A549 (cell line): ENCODE measurements at regions not wholly inside any gene's neighbourhood (a gene's known extent, or its start where the extent isn't known, plus 50 kb on each side); places are given as distances from the start of the nearest gene placed in this dataset.

ENCODE experiments used
- HOXA7 ChIP-seq: fragments of 250-450 bp; sonication (Bioruptor Pico); IDR thresholded peaks from 2 replicates; pipeline ENCODE4 v1.5.0; 2020; ENCODE audit warnings: mild to moderate bottlenecking, moderate library complexity
- REST ChIP-seq: fragments of 200-600 bp; sonication (generic); IDR thresholded peaks from 2 replicates; pipeline ENCODE4 v1.6.1; 2016; ENCODE audit warnings: antibody characterized with exemption, mild to moderate bottlenecking, moderate library complexity

- no peak for TF ChIP-seq REST
- no peak for TF ChIP-seq HOXA7 (CRISPR knock-in tag)
Observed at GRCh38 chr5:126681970-126682369, 81.2 kb downstream of the PHAX start.
